Thoracic aorta (tissue), 2 donors: ENCODE measurements at regions not wholly inside any gene's neighbourhood (a gene's known extent, or its start where the extent isn't known, plus 50 kb on each side); places are given as distances from the start of the nearest gene placed in this dataset.

Experiments used
- ATAC-seq: fragments of 150-250 bp; one replicate; pipeline ENCODE4 v1.8.0; 2017; ENCODE audit warnings: low read depth; ENCODE audit not compliant: insufficient number of reproducible peaks, low FRiP score
- DNase-seq: peaks from one replicate; pipeline ENCODE4 v3.0.0-alpha.2; 2020; ENCODE audit warnings: low spot score
- H3K27ac ChIP-seq, 2 donors: fragments of 200-600 bp; sonication (generic); 1 replicate in 1 of 2; 2 replicates in 1 of 2; pipeline ENCODE4 v1.5.1; 2016; ENCODE audit warnings: mild to moderate bottlenecking in 2 of 2, moderate library complexity in 2 of 2
- H3K27me3 ChIP-seq: fragments of 200-600 bp; sonication (generic); replicated peaks from 2 replicates; pipeline ENCODE4 v1.6.0; 2016; ENCODE audit warnings: mild to moderate bottlenecking; ENCODE audit not compliant: insufficient read depth
- H3K36me3 ChIP-seq: fragments of 200-600 bp; sonication (generic); one replicate; pipeline ENCODE4 v1.5.1; 2016
- H3K4me1 ChIP-seq, 2 donors: fragments of 200-600 bp; sonication (generic); 1 replicate in 1 of 2; 2 replicates in 1 of 2; pipeline versions ENCODE4 v1.5.1 to v1.6.0; 2016; ENCODE audit warnings: low read depth in 2 of 2, mild to moderate bottlenecking in 1 of 2; ENCODE audit not compliant: control insufficient read depth in 1 of 2
- H3K4me3 ChIP-seq: fragments of 200-600 bp; sonication (generic); 2 replicates; pipeline ENCODE4 v1.5.1; 2016; ENCODE audit warnings: mild to moderate bottlenecking
- H3K9me3 ChIP-seq: fragments of 200-600 bp; sonication (generic); 2 replicates; pipeline ENCODE4 v1.5.1; 2016
- CTCF ChIP-seq: fragments of 200-600 bp; sonication (generic); IDR thresholded peaks from one replicate; pipeline ENCODE4 v1.5.1; 2019; ENCODE audit warnings: antibody characterized with exemption

GRCh38 chr5:72694856-72695255 is 121.6 kb upstream of the TNPO1 start:
- TF ChIP-seq CTCF, result no peak
- Histone ChIP-seq H3K27me3 (no peaks in the 10 kb centered on the region), H3K9me3 (no peaks in the 10 kb centered on the region), H3K36me3 (no peaks in the 10 kb centered on the region), H3K27ac (no peak overlapping the region), H3K4me3 (no peak overlapping the region), H3K4me1 (peaks cover 0 to 6% of the 10 kb centered on the region in 2 donors)
- DNase-seq (no peak), ATAC-seq (no peak)

GRCh38 chr5:72693546-72694205 is 122.8 kb upstream of the TNPO1 start:
- Histone ChIP-seq H3K4me1 (peaks cover 0 to 6% of the 10 kb centered on the region in 2 donors), H3K4me3 (no peak overlapping the region), H3K9me3 (no peaks in the 10 kb centered on the region), H3K27me3 (no peaks in the 10 kb centered on the region), H3K36me3 (no peaks in the 10 kb centered on the region), H3K27ac (no peak overlapping the region)
- no peak for DNase-seq
- TF ChIP-seq CTCF, result no peak
- no peak for ATAC-seq

GRCh38 chr5:72692651-72693442 is 123.6 kb upstream of the TNPO1 start:
- no peak for TF ChIP-seq CTCF
- Histone ChIP-seq H3K9me3 (no peaks in the 10 kb centered on the region), H3K4me3 (no peak overlapping the region), H3K27me3 (no peaks in the 10 kb centered on the region), H3K36me3 (no peaks in the 10 kb centered on the region), H3K4me1 (peaks cover 0 to 8% of the 10 kb centered on the region in 2 donors), H3K27ac (no peak overlapping the region)
- no peak for ATAC-seq
- no peak for DNase-seq

GRCh38 chr5:72692231-72692637 is 124.2 kb upstream of the TNPO1 start:
- no peaks in the 10 kb centered on the region for H3K9me3 ChIP-seq
- DNase-seq (no peak), ATAC-seq (no peak)
- no peak overlapping the region for H3K4me3 ChIP-seq
- H3K4me1 ChIP-seq, result peaks cover 0 to 9% of the 10 kb centered on the region in 2 donors
- no peak for TF ChIP-seq CTCF
- H3K36me3 ChIP-seq, result no peaks in the 10 kb centered on the region
- no peaks in the 10 kb centered on the region for H3K27me3 ChIP-seq
- no peak overlapping the region for H3K27ac ChIP-seq

GRCh38 chr5:72691751-72692150 is 124.7 kb upstream of the TNPO1 start:
- no peak overlapping the region for H3K4me3 ChIP-seq
- TF ChIP-seq CTCF, result no peak
- ATAC-seq (no peak), DNase-seq (no peak)
- no peaks in the 10 kb centered on the region for H3K9me3 ChIP-seq
- no peaks in the 10 kb centered on the region for H3K36me3 ChIP-seq
- H3K27ac ChIP-seq, result no peak overlapping the region
- H3K27me3 ChIP-seq, result no peaks in the 10 kb centered on the region
- peaks cover 0 to 13% of the 10 kb centered on the region in 2 donors for H3K4me1 ChIP-seq
